ENCODE measurements at regions not wholly inside any gene's neighbourhood (a gene's known extent, or its start where the extent isn't known, plus 50 kb on each side); places are given as distances from the start of the nearest gene placed in this dataset.

GRCh38 chr7:31284106-31284505, 56.4 kb downstream of the NEUROD6 start:
- peak; percentile 65 for DNase-seq

GRCh38 chr7:31271641-31272405, 68.7 kb downstream of the NEUROD6 start:
- no peak for DNase-seq

- DNase-seq, result no peak
Observed at GRCh38 chr7:31267486-31267885, 73.0 kb downstream of the NEUROD6 start.

GRCh38 chr7:31263338-31263737, 77.2 kb downstream of the NEUROD6 start:
- no peak for DNase-seq

- DNase-seq, result no peak
Observed at GRCh38 chr7:31261341-31261740, 79.2 kb downstream of the NEUROD6 start.

GRCh38 chr7:31260851-31261250, 79.7 kb downstream of the NEUROD6 start:
- no peak for DNase-seq

- no peak for DNase-seq
Observed at GRCh38 chr7:31258391-31258790, 82.1 kb downstream of the NEUROD6 start.

- DNase-seq, result no peak
Observed at GRCh38 chr7:31256506-31256905, 84.0 kb downstream of the NEUROD6 start.

- no peak for DNase-seq
Observed at GRCh38 chr7:31254926-31255325, 85.6 kb downstream of the NEUROD6 start.

- DNase-seq, result no peak
Observed at GRCh38 chr7:31253532-31253931, 87.0 kb downstream of the NEUROD6 start.

- no peak for DNase-seq
Observed at GRCh38 chr7:31251441-31251840, 89.1 kb downstream of the NEUROD6 start.

GRCh38 chr7:31249671-31250070, 90.9 kb downstream of the NEUROD6 start:
- no peak for DNase-seq

GRCh38 chr7:31236868-31237267, 103.7 kb downstream of the NEUROD6 start:
- no peak for DNase-seq

GRCh38 chr7:31234836-31235605, 105.5 kb downstream of the NEUROD6 start:
- DNase-seq, result peak; percentile 55

GRCh38 chr7:31228957-31229356, 111.6 kb downstream of the NEUROD6 start:
- DNase-seq, result no peak

GRCh38 chr7:31214751-31215150, 125.8 kb downstream of the NEUROD6 start:
- no peak for DNase-seq

- DNase-seq, result no peak
Observed at GRCh38 chr7:31211281-31211680, 129.2 kb downstream of the NEUROD6 start.

GRCh38 chr7:31204071-31204470, 136.5 kb downstream of the NEUROD6 start:
- peak; percentile 20 for DNase-seq

GRCh38 chr7:31203551-31203950, 137.0 kb downstream of the NEUROD6 start:
- no peak for DNase-seq

GRCh38 chr7:31202801-31203200, 137.7 kb downstream of the NEUROD6 start:
- no peak for DNase-seq

GRCh38 chr7:31192986-31193385, 140.9 kb downstream of the ADCYAP1R1 start:
- DNase-seq, result peak; percentile 93

- DNase-seq, result no peak
Observed at GRCh38 chr7:31190906-31191305, 138.8 kb downstream of the ADCYAP1R1 start.

- no peak for DNase-seq
Observed at GRCh38 chr7:31186202-31186601, 134.1 kb downstream of the ADCYAP1R1 start.

GRCh38 chr7:31175672-31176071, 123.6 kb downstream of the ADCYAP1R1 start:
- peak; percentile 12 for DNase-seq

All from NCI-H1694 treated with DMSO at 0.1 percent for 48 hours (cell line).